NCI-H69 (cell line): ENCODE measurements at regions not wholly inside any gene's neighbourhood (a gene's known extent, or its start where the extent isn't known, plus 50 kb on each side); places are given as distances from the start of the nearest gene placed in this dataset.
A peak's percentile ranks its signal among the peaks of the same experiment; 100 is the strongest.

Experiments
- DNase-seq: peaks from one replicate; lab custom pipeline; 2025; lab: John Stamatoyannopoulos, UW

DNA sequence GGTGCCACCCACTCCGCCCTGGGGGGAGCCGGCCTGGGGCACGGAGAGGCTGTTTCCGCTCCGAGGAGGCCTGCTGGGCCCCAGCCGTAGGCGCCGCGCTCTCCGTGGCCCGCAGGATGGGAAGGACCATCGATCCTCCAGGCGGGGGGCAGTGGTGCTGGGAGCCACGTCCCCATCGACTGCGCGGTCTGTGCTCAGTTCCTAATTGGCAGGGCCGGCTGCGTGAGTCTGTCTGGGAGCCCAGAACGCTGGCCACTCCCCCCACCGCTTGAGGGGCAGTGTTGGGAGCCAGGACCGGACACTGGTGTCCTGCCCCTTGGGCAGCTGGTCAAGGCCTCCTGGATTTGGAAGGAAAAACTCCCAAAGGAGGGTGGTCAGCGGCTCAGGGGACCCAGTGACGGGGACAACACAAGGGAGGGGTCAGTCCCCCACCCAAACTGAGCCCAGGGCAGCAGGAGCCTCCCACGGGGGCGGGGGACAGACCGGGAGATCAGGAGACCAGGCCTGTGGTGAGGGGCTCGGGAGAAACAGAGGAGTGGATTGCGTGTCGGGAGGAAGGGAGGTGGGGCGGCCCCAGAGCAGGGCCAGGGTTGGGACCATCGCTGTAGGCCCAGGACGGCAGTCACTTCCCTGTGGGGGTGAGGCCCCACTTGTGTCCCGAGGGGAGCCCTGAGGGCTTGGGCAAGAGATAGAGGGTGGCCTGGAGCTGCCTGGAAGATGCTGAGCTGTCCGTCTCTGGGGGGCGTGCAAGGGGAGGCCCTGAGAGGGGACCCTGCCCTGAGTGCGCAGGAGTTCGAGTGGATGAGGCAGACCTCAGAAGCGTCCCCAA is 89.0 kb downstream of the UNCX start:
- DNase-seq: no peak

DNA sequence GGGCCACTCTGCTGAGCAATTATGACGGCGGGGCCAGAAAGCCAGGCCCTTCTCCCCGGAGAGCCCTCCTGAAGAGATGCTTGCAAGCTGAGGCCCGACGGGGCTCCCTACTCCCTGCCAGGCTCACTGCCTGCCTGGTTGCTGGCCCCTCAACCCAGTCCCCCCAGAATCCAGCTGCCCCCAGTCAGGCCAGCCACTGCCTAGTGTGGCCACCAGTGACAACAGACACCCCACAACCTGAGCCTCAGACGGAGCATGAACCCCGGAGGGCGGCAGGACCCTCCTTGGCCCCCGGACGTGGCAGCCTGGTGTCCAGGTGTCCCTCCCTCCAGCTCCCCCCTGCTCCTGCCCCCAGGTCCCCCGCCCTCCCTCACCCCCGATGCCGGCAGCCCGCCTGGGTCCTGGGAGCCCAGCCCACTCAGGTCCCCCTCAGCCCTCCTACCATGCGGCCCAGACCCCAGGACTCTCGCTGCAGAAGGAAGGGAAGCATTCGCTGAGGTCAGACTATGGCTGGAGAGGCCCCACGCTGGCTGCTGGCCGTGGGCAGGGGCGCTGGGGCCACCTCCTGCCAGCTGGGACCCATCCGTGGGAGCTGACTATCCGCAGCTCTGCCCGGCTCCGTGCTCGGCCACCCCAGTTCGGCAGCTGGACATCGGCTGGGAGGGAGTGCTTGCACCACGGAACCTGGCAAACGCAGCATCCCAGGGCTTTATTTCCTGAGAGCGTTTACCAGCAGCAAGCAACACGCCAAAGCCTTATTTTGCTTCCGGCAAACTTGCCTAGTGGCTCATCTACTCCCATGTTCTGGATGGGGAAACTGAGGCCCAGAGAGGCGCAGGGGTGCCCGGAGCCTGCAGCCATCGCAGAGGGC is 89.8 kb downstream of the UNCX start:
- DNase-seq: no peak

- no peak for DNase-seq
Observed at GRCh38 chr7:1323178-1324027, 90.7 kb downstream of the UNCX start.

- no peak for DNase-seq
Observed at GRCh38 chr7:1324028-1324900, 91.6 kb downstream of the UNCX start.

DNA sequence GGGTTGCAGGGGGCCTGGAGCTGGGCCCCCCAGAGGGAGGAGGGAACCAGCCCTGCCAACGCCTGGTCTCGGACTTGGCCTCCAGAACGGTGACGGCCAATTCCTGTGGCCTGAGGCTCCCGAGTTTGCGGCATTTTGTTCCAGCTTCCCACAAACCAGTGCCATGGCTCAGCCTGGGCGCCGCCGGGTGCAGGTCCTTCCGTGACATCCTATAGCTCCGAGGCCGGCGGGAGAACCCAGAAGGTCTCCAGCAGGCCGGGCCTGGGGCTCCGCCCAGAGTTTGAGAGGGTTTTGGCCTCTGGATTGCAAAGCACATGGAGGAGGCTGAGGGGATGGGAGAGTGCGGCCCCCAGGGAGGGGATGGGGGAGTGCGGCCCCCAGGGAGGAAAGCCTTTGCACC is 92.6 kb downstream of the UNCX start:
- no peak for DNase-seq

DNA sequence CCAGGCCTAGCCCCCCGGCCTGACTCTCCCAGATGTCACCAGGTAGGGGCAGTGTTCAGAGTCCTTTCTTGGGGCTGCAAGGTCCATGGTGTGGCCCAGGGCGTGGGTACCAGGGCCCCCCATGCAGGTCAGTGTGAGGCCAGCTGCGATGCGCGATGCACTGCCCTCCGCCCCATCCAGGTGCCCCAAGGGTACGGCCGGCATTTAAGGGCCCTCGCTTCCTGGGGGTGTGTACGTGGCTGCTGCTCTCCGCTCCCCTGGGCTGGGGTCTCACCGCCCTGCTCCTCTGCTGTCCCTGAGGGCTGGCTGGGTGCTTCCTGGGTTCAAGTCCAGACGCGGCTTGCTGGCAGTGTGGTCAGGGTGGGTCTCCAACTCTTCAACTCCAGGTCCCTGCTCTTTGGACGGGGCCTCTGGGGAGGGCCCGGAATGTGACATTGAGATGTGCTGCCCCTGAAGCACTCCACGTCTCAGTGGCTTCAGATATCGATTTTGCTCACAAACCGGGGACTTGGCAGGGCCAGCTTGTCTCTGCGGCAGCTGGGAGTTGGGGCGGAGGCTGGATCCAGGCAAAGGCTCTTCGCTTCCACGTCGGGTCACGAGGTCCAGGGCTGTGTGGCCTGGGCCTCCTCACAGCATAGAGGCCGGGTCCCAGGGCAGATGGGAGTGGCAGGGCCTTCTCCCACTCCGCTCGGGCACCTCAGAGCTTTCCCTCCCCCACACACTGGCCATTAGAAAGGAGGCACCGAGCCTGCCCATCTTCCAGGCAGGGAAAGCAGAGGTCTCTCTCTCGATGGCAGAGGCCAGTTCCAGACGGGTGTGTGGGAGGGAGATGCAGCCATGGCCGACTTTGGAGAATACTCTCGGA is 93.2 kb downstream of the UNCX start:
- DNase-seq: no peak

DNA sequence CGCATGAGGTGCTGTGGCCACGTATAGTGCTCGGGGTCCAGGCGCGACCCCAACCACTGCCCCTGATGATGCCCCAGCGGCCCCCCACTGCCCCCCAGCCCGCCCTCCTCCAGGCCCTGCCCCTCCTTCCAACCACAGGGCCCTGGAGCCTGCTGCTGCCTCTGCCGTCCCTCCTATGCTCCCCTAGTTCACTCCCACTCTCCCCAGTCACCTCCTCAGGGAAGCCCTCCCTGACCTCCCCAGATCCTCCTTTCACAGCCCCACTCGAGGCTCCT is 93.8 kb downstream of the UNCX start:
- DNase-seq: no peak

DNA sequence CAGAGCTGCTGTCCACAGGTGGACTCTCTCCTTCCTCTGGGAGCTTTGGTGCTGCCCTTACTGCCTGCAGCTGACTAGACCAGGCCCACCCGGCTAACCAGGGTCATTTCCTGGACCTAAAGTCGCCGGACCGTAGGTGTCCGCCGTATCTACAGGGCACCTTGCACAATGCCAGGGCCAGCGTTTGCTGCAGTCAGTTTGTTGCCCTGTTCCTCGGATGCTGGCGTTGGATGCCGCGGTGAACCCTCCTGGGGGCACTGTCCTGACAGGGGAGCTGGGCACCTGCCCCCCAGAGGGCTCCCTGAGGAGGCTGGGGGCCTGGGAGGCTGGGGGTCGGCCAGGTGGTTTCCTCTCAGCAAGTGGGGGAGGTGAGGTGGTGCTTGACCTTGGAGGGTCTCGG is 96.6 kb downstream of the UNCX start:
- DNase-seq: no peak

DNA sequence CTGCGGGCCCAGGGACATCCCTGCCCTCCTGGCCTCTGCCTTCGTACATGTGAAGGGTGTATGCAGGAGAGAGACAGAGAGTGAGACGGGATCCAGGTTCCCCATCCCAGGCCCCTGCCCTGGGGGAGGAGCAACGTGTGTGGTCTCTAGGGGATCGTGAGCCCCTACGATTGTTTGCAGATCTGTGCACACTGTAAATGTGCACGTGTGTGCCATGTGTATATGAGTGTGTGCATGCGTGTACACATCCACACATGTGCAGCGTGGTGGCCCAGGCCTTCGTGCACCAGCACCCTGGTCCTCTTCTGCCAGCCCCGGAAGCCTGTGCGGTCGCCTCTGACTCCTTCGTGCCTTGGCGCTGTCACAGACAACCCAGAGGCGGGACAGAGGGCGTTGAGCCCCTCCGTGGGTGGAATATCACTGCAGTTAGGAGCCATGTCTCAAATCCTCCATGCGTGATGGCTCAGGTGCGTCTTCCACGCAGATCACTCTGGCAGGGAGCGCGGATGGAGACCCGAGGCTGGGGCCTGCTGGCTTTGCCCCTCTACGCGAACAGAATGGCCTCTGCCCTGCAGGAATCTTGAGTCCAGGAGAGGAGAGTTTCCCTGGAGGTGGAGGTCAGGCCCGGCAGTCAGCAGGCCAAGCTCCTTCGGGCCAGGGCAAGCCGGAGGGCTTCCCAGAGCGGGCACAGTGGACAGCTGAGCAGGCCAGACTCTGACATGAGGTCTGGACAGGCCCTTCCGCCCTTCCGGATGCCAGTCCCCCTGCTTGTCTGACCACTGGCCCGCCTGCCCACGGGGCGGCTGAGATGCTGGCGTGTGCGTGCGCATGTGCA is 97.5 kb downstream of the UNCX start:
- DNase-seq: no peak

DNA sequence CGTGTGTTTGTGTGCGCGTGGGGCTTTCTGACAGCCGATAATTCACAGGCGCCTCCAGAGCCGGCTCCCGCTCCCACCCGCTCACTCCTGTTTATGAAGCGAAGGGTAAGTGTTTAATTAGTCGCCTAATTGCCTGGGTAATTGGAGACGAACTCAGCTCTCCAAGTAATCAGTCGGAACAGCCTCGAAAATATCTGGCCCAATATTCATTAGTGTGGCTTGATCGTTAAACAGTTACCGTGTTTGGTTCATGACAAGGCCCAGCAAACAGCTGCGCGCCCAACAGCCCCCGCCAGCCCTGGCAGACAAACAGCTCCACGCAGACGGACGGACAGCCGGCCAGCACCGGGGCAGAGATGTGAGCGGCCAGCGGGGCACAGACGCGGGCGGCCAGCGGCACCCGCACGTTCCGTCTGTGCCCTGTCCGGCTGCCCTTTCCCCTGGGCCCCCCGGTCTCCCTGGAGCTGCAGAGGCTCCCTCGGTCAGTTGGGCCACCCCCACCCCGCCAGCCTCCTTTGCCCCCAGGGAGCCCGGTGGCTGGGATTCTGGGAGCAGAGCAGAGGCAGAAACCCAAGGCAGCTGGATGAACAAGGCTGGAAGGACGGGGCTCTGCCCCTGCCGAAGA is 98.2 kb downstream of the UNCX start:
- DNase-seq: peak; percentile 77

- DNase-seq: peak; percentile 93
Observed at GRCh38 chr7:1331561-1332467, 99.1 kb downstream of the UNCX start.

DNA sequence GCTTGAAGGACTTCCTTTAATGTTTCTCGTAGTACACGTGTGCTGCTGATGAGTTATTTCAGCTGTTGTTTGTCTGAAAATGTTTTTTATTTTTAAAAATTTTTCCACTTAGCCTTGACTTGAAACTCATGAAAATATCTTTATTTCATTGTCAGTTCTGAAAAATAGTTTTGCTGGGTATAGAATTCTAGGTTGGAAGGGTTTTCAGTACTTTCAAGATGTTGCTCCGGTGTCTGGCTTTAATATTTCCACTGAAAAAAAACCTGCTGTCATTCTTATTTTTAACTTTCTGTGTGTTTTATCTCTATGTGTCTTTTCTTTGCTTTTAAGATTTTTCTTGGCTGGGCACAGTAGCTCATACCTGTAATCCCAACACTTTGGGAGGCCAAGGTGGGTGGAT is 103.8 kb downstream of the UNCX start:
- no peak for DNase-seq

DNA sequence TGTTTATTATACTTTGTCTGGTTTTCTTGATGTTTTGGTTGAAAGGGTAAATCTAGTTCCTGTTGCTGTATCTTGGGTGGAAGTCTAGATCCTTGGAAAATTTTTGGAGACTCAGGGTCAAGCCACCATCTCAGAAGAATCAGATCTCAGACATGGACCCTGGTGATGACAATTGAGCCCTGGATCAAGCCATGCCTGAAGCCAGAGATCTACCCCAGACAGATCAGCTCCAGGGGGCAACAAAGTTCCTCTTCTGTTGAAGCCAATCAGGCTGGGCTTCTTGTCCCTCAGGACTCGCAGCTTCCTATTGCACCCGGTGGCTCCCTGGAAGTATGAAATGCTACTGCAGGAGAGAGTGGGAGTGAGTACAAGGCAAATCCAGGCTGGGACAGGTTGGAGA is 106.9 kb downstream of the UNCX start:
- DNase-seq: no peak

DNA sequence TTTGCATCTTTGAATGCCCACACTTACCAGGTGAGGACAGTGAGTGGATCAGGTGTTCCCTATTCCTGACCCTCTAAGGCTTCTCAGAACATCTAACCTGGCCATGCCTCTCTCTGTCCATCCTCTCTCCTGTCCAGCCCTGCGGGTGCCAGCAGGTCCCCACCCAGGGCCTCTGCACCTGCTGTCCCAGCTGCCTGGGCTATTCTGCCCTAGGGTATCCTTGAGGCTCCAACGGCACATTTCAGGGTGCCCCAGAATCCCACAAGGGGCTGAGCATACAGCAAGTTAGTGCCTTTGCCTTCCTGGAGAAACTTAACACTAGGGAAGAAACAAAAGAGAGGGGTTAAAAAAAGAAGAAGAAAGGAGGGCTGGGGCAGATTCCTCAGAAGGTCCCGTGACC is 107.4 kb downstream of the UNCX start:
- DNase-seq: no peak

DNA sequence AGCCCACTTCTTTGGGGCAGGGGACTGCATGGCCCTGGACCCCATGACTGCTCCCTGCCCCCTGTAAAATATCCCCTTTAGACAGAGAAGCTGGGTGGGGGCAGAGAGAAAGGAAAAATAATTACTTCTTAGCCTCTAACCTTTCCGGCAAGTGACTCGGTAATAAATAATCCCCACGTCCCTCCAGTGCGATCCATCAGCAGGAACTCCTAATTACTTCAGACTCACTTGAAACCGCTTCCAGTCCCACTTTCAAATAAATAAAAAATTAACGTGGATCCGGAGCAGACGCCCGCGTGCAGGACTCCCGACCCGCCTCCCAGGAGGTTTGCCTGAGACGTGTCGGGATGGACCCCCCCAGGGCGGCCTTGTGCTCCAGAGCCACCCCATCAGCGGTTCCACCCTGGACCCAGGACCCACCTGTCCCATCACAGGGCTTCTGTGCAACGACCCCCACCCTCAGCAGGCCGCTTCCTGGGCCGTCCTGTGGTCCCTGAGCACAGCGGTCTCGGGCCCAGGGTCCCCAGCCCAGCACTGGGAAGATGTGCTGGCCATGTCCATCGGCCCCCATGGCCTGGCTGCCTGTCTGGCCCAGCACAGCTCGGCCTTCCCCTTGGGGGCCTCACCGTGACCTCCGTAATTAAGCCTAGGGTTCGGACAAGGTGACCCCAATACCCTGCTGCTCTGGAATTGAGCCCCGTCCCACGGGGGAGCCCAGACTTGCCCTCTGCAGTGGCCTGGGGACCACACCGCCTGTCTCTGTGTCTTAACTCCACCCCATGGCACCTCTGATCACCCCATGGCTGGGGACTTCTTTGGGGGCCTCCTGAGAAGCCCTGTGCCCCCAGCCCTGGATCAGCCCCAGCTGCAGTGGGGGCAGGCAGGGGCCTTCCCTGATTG is 108.0 kb downstream of the UNCX start:
- DNase-seq: no peak

DNA sequence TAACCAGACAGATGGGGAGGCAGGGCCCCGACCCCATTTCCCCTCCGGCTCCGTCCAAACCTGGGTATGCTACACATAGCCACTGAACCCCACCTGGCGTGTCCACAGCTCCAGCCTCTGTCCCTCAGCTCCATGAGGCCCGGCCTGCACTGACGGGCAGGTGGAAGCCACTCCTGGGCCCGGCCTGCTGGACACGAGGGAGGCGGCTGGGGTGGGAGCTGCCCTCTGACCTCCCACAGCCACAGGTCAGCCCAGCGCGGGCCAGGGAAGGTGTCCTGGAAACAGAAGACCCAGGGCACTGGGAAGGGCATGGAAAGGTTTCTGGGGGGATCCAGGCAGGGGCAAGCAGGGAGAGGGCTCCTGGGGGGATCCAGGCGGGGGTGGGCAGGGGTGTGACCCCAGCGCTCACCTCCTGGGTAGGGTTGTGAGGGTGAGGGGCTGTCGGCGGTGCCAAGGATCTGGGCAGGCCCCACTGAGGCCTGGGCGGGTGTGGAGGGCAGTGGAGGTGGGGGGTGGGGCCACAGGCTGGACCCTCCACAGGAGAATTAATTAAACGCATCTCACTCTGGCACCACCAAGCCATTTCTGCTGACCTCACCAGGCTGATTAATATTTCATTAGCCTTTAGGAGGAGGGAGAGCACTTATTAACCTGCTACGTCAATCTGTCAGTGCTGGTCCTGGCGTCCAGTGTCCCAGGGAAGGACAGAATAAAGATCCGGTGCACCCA is 108.9 kb downstream of the UNCX start:
- DNase-seq: no peak
